ENCODE measurements at regions not wholly inside any gene's neighbourhood (a gene's known extent, or its start where the extent isn't known, plus 50 kb on each side); places are given as distances from the start of the nearest gene placed in this dataset.
A peak's percentile ranks its signal among the peaks of the same experiment; 100 is the strongest.

GRCh38 chr6:139433631-139434419 lies 59.4 kb upstream of the CITED2 start:
- Histone ChIP-seq H3K79me2 (ENCODE audit: insufficient read depth, low read length) (no peaks in the 10 kb centered on the region), H3K27ac (ENCODE audit: low read depth, low read length) (no peak overlapping the region), H3K4me2 (ENCODE audit: low read length) (no peak overlapping the region), H2AFZ (ENCODE audit: low read depth, low read length) (no peak overlapping the region), H4K20me1 (ENCODE audit: insufficient read depth, low read length) (no peaks in the 10 kb centered on the region), H3K27me3 (ENCODE audit: insufficient read depth, low read length) (no peaks in the 10 kb centered on the region), H3K36me3 (ENCODE audit: insufficient read depth, low read length) (no peaks in the 10 kb centered on the region), H3K4me1 (ENCODE audit: insufficient read depth, low read length) (peaks cover 13% of the 10 kb centered on the region), H3K9ac (ENCODE audit: low read length) (no peak overlapping the region), H3K9me3 (ENCODE audit: insufficient read depth, low read depth, low read length) (no peaks in the 10 kb centered on the region), H3K4me3 (ENCODE audit: insufficient read depth, low read depth, low read length) (no peak overlapping the region)
- DNase-seq (ENCODE audit: low read depth): peak; percentile 27
- Mint-ChIP-seq H3K27ac (ENCODE audit: unreplicated experiment) (no peak overlapping the region), H3K9me3 (ENCODE audit: unreplicated experiment) (no peaks in the 10 kb centered on the region), H3K36me3 (ENCODE audit: low read depth, unreplicated experiment) (no peaks in the 10 kb centered on the region), H3K4me3 (ENCODE audit: unreplicated experiment) (no peak overlapping the region), H3K27me3 (ENCODE audit: low read depth, unreplicated experiment) (peaks cover 2% of the 10 kb centered on the region), H3K4me1 (ENCODE audit: low read depth, unreplicated experiment) (peaks cover 11% of the 10 kb centered on the region)
- TF ChIP-seq CTCF (IDR thresholded peaks at IDR 0.05; ENCODE audit: insufficient read depth, low read depth, low read length): no peak
- no peak for TF ChIP-seq EZH2 (IDR thresholded peaks at IDR 0.05; ENCODE audit: insufficient read depth, low read length)
- no peak for FAIRE-seq

DNA sequence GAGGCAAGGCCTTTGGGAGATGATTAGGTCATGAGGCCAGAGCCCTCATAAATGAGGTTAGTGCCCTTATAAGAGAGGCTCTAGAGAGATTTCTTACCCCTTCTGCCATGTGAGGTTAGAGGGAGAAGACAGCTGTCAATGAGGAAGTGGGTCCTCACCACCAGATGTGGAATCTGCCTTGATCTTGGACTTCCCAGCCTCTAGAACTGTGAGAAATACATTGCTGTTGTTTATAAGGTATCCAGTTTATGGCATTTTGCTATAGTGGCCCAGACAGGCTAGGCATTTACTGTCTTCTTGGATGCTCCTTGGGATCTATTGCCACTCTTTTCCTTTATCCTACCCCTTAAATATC lies 57.1 kb upstream of the CITED2 start:
- Histone ChIP-seq H3K9ac (ENCODE audit: low read length) (no peak overlapping the region), H3K36me3 (ENCODE audit: insufficient read depth, low read length) (no peaks in the 10 kb centered on the region), H3K27me3 (ENCODE audit: insufficient read depth, low read length) (no peaks in the 10 kb centered on the region), H3K27ac (ENCODE audit: low read depth, low read length) (no peak overlapping the region), H4K20me1 (ENCODE audit: insufficient read depth, low read length) (no peaks in the 10 kb centered on the region), H2AFZ (ENCODE audit: low read depth, low read length) (no peak overlapping the region), H3K79me2 (ENCODE audit: insufficient read depth, low read length) (no peaks in the 10 kb centered on the region), H3K4me1 (ENCODE audit: insufficient read depth, low read length) (peaks cover 10% of the 10 kb centered on the region), H3K4me3 (ENCODE audit: insufficient read depth, low read depth, low read length) (no peak overlapping the region), H3K9me3 (ENCODE audit: insufficient read depth, low read depth, low read length) (no peaks in the 10 kb centered on the region), H3K4me2 (ENCODE audit: low read length) (no peak overlapping the region)
- H3K27ac Mint-ChIP-seq (ENCODE audit: unreplicated experiment): peak overlapping the region; percentile 41
- H3K4me1 Mint-ChIP-seq (ENCODE audit: low read depth, unreplicated experiment): peaks cover 4% of the 10 kb centered on the region
- H3K36me3 Mint-ChIP-seq (ENCODE audit: low read depth, unreplicated experiment): no peaks in the 10 kb centered on the region
- H3K27me3 Mint-ChIP-seq (ENCODE audit: low read depth, unreplicated experiment): peaks cover 2% of the 10 kb centered on the region
- FAIRE-seq: no peak
- no peaks in the 10 kb centered on the region for H3K9me3 Mint-ChIP-seq (ENCODE audit: unreplicated experiment)
- DNase-seq (ENCODE audit: low read depth): no peak
- no peak overlapping the region for H3K4me3 Mint-ChIP-seq (ENCODE audit: unreplicated experiment)
- TF ChIP-seq EZH2 (IDR thresholded peaks at IDR 0.05; ENCODE audit: insufficient read depth, low read length): no peak

DNA sequence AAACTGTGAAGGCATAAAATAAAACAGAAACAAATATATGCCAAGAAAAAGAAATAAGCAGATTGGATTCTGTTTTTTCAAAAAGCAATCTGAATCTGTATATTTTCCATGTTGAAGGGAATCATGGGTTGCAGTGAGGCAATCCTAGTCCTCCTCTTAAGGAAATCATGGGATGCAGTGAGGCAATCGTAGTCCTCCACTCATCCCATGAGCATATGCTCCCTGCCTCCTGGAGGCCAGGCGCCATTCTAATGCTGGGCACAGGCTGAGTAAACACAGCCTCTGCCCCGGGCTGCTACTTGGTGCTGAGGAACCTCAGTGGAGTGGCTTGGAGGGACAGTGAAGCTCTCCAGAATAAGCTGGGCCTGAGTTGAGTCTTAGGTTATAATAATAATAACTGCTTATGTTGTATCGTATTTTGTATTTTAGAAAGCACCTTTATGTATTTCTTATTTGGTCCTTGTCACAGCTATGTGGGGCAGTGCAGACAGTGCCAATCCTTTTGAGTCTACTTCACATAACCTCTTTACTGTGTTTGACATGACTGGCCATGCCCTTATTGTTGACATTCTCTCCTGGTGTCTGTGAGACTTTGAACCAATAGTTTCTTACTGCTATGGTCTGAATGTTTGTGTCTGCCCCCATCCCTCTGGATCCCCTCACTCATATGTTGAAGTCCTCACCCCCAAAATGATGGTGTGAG lies 56.6 kb upstream of the CITED2 start:
- peaks cover 7% of the 10 kb centered on the region for H3K4me1 ChIP-seq (ENCODE audit: insufficient read depth, low read length)
- Mint-ChIP-seq H3K4me3 (ENCODE audit: unreplicated experiment) (no peak overlapping the region), H3K4me1 (ENCODE audit: low read depth, unreplicated experiment) (no peaks in the 10 kb centered on the region), H3K27me3 (ENCODE audit: low read depth, unreplicated experiment) (peaks cover 2% of the 10 kb centered on the region), H3K36me3 (ENCODE audit: low read depth, unreplicated experiment) (no peaks in the 10 kb centered on the region), H3K27ac (ENCODE audit: unreplicated experiment) (no peak overlapping the region), H3K9me3 (ENCODE audit: unreplicated experiment) (no peaks in the 10 kb centered on the region)
- DNase-seq (ENCODE audit: low read depth): no peak
- FAIRE-seq: no peak
- no peak overlapping the region for H3K4me3 ChIP-seq (ENCODE audit: insufficient read depth, low read depth, low read length)
- no peak overlapping the region for H3K27ac ChIP-seq (ENCODE audit: low read depth, low read length)
- no peaks in the 10 kb centered on the region for H3K27me3 ChIP-seq (ENCODE audit: insufficient read depth, low read length)
- no peak overlapping the region for H3K4me2 ChIP-seq (ENCODE audit: low read length)
- H3K36me3 ChIP-seq (ENCODE audit: insufficient read depth, low read length): no peaks in the 10 kb centered on the region
- no peaks in the 10 kb centered on the region for H4K20me1 ChIP-seq (ENCODE audit: insufficient read depth, low read length)
- TF ChIP-seq CTCF (IDR thresholded peaks at IDR 0.05; ENCODE audit: insufficient read depth, low read depth, low read length) (no peak), EZH2 (IDR thresholded peaks at IDR 0.05; ENCODE audit: insufficient read depth, low read length) (no peak)
- H3K9me3 ChIP-seq (ENCODE audit: insufficient read depth, low read depth, low read length): no peaks in the 10 kb centered on the region
- no peak overlapping the region for H3K9ac ChIP-seq (ENCODE audit: low read length)
- H2AFZ ChIP-seq (ENCODE audit: low read depth, low read length): no peak overlapping the region
- H3K79me2 ChIP-seq (ENCODE audit: insufficient read depth, low read length): no peaks in the 10 kb centered on the region
